LNCaP clone FGC (cell line): ENCODE measurements at regions not wholly inside any gene's neighbourhood (a gene's known extent, or its start where the extent isn't known, plus 50 kb on each side); places are given as distances from the start of the nearest gene placed in this dataset.

Experiments used
- DNase-seq: peaks from one replicate; pipeline ENCODE4 v3.0.0-alpha.2; 2011; ENCODE audit warnings: low read depth
- H3K4me3 ChIP-seq: 2 replicates; pipeline ENCODE4 v1.5.1; 2011; ENCODE audit warnings: mild to moderate bottlenecking, low read depth, low read length, control low read depth
- TF ChIP-seq, protein P1 (sequence below): IDR thresholded peaks from 2 replicates; pipeline ENCODE4 v1.5.1; 2012; ENCODE audit warnings: mild to moderate bottlenecking; ENCODE audit not compliant: control insufficient read depth, insufficient read depth; ENCODE audit errors: extremely low read depth

DNA sequence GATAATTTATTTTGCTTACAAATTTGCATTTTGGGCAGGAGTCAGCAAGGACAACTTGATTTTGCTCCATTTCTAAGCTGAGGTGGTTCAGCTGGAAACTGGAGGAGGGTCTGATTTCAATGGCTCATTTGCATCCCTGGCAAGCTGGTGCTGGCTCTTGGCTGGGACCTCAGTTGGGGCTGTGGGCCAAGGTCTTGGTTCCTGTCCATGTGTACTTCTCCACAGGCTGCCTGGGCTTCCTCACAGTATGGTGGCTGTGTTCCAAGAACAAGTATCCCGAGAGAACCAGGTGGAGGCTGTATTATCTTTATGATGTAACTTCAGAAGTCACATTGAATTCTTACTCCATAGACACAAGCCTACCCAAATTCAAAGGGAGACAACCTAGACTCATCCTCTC, 77.0 kb upstream of the STX18 start:
- no peak overlapping the region for H3K4me3 ChIP-seq
- DNase-seq = peak; percentile 94
- TF ChIP-seq, protein P1, sequence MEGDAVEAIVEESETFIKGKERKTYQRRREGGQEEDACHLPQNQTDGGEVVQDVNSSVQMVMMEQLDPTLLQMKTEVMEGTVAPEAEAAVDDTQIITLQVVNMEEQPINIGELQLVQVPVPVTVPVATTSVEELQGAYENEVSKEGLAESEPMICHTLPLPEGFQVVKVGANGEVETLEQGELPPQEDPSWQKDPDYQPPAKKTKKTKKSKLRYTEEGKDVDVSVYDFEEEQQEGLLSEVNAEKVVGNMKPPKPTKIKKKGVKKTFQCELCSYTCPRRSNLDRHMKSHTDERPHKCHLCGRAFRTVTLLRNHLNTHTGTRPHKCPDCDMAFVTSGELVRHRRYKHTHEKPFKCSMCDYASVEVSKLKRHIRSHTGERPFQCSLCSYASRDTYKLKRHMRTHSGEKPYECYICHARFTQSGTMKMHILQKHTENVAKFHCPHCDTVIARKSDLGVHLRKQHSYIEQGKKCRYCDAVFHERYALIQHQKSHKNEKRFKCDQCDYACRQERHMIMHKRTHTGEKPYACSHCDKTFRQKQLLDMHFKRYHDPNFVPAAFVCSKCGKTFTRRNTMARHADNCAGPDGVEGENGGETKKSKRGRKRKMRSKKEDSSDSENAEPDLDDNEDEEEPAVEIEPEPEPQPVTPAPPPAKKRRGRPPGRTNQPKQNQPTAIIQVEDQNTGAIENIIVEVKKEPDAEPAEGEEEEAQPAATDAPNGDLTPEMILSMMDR = no peak

DNA sequence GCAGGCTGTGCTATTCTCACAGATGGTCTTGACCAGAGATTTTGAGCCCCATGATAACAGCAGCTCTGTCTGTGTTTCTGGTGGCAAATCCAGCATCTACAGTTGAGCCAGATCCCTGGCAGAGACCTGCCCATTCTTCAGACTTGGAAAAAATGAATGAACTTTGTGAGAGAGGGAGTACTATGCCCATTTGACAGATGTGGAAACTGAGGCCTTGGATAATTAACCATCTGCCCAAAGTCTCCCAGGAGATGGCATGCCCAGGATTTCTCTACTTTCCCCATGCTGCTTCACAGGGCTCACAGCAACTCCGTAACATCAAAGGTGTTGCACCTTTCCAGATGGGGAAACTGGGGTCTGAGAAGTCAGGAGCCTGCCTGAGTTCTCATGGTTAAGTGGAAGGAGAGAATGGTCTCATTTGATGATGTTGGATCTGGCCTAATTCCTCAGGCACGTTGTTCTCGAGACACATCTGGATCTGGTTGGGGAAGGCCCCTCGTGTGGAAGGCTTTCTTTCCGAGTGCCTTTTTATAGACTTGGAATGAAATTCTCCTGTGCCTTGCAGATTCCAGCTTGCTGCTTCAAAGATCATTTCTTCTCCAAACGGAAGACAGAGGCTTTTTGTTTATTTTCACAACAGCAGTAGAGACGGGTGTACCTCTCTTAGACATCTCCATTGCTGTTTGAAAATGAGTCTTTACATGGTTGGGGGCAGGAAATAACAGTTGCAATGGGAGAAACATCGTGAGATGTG, 73.3 kb upstream of the STX18 start:
- TF ChIP-seq, protein P1 = no peak
- H3K4me3 ChIP-seq = no peak overlapping the region
- no peak for DNase-seq

DNA sequence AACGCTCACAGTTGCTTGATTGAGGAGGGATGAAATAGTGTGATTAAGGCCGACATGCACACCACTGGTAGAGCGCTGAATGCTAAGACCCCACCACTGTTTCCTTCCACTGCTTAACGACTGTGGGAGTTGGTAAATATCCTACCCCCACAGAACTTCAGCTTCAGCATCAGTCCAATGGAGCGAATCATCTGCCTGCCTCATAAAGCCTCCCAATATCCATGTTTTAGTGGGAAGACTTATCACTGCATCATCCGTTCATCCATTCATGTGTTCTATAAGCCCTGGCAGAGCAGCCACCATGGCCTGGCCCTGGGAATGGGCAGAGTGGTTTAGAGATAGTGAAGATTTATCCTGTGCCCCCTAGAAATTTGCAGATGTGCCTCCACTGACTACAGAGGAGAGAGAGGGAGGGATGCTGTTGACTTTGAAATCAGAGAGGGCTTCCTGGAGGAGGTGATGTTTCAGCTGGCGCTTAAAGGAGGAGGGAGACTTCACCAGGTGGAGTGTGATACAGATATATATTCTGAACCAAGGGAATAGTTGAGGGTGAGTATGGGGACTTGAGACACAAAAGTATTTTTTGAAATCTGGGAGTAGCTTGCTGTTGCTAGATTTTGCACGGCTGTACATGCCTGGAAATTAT, 71.9 kb upstream of the STX18 start:
- TF ChIP-seq, protein P1 = no peak
- H3K4me3 ChIP-seq = no peak overlapping the region

DNA sequence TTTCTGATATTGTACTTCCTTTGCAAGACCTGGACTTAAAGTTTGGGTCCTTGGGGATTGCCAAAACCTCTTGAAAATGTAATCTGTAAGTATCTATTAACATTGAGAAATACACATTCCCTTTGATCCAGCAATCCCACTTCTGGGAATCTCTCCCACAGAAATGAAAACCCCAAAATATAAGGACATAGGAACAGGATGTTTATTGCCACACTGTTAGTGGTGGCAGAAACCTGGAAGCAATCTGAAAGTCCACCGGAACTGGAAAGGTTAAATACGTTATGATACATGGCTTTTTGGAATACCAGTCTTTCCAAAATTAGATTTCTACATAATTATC, 71.2 kb upstream of the STX18 start:
- DNase-seq = no peak
- no peak overlapping the region for H3K4me3 ChIP-seq
- TF ChIP-seq, protein P1 = no peak

More for the DNA sequence above, 71.9 kb upstream of the STX18 start:
- DNase-seq = no peak

DNA sequence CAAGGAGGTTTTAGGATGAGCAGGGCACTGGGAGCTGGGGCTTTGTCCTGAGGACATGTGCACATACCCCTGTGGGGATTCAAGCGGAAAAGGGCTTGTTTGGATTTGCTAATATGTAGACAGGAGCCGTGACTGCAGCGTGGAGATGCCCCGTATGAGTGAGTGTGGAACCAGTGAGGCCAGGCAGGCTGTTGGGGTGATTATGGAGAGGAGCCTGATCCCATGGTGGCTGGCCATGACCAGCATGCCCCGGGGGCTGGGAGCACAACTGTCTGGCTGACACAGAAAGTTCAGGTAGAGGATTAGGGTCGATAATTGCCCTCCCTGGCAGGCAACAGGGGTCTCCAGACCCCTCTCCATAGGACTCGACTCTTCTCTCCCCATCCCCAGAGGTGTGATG, 68.8 kb upstream of the STX18 start:
- TF ChIP-seq, protein P1 = no peak
- DNase-seq = no peak
- no peak overlapping the region for H3K4me3 ChIP-seq

DNA sequence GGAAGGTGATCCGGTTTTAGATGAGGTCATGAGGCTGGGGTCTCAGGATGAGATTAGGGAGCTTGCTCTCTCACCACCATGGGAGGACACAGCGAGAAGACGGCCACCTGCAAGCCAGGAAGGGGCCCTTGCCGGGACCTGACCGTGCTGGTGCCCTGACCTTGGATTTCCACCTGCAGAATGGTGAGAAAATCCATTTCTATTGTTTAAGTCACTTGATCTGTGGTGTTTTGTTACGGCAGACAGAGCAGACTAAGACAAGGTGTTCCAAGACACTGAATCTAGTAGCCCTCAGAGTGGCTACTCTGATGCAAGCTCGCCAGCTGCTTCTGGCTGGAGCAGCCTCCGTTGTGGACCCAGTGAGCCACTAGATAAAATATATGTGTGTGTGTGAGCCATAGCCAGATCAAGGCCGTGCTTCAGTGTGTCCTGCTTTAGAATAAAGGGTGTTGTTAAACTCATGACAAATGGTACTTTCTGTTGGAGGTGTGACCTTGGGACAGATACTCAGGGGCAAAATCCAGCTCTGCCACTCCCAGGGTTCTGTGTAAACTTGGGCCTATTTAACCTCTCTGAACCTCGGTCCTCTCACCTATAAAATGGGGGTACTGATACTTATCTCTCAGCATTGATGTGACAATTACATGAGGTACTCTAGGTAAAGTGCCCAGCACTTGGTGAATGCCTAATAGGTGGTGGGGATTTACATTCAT, 67.9 kb upstream of the STX18 start:
- TF ChIP-seq, protein P1 = no peak
- no peak for DNase-seq
- H3K4me3 ChIP-seq = no peak overlapping the region

DNA sequence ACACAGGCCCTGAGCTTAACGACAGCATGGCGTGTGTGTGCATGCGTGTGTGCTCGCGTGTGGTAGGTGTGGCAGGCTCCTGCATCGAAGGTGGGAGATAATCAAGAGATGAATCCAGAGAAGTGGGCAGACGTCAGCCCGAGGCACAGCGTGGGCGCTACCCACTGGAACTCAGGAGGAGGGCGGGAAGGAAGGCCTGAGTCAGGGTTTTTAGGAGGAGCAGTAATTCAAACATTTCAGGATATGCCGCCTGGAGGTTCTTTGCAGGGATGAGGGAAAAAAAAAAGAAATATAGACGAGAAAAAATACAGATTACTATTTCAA, 66.3 kb upstream of the STX18 start:
- TF ChIP-seq, protein P1 = no peak
- no peak for DNase-seq
- H3K4me3 ChIP-seq = no peak overlapping the region
